ENCODE measurements at regions not wholly inside any gene's neighbourhood (a gene's known extent, or its start where the extent isn't known, plus 50 kb on each side); places are given as distances from the start of the nearest gene placed in this dataset.

GRCh38 chr11:106222626-106223025, 145.2 kb downstream of the AASDHPPT start:
- no peak for DNase-seq (ENCODE audit: low spot score)
- in situ Hi-C loops (cut with MboI; ENCODE audit: low pct_unique_long_range_greater_than_20kb, low sequenced_read_pairs, unreplicated experiment), result no loop called here
- TF ChIP-seq CTCF (IDR thresholded peaks at IDR 0.05; ENCODE audit: extremely low read depth, insufficient read depth, missing control alignments), result no peak

GRCh38 chr11:106224172-106224571, 146.7 kb downstream of the AASDHPPT start:
- no peak for DNase-seq (ENCODE audit: low spot score)
- TF ChIP-seq CTCF (IDR thresholded peaks at IDR 0.05; ENCODE audit: extremely low read depth, insufficient read depth, missing control alignments), result no peak
- in situ Hi-C loops (cut with MboI; ENCODE audit: low pct_unique_long_range_greater_than_20kb, low sequenced_read_pairs, unreplicated experiment), result no loop called here

GRCh38 chr11:106228996-106229395, 151.5 kb downstream of the AASDHPPT start:
- TF ChIP-seq CTCF (IDR thresholded peaks at IDR 0.05; ENCODE audit: extremely low read depth, insufficient read depth, missing control alignments), result no peak
- in situ Hi-C loops (cut with MboI; ENCODE audit: low pct_unique_long_range_greater_than_20kb, low sequenced_read_pairs, unreplicated experiment), result no loop called here
- no peak for DNase-seq (ENCODE audit: low spot score)

- DNase-seq (ENCODE audit: low spot score), result no peak
- TF ChIP-seq CTCF (IDR thresholded peaks at IDR 0.05; ENCODE audit: extremely low read depth, insufficient read depth, missing control alignments), result no peak
- in situ Hi-C loops (cut with MboI; ENCODE audit: low pct_unique_long_range_greater_than_20kb, low sequenced_read_pairs, unreplicated experiment), result no loop called here
These were observed 154.1 kb downstream of the AASDHPPT start for GRCh38 chr11:106231591-106231990.

GRCh38 chr11:106233191-106233590, 155.7 kb downstream of the AASDHPPT start:
- TF ChIP-seq CTCF (IDR thresholded peaks at IDR 0.05; ENCODE audit: extremely low read depth, insufficient read depth, missing control alignments), result no peak
- DNase-seq (ENCODE audit: low spot score), result no peak
- in situ Hi-C loops (cut with MboI; ENCODE audit: low pct_unique_long_range_greater_than_20kb, low sequenced_read_pairs, unreplicated experiment), result no loop called here

GRCh38 chr11:106234794-106235193, 157.3 kb downstream of the AASDHPPT start:
- no peak for DNase-seq (ENCODE audit: low spot score)

More at GRCh38 chr11:106234794-106235193, 157.3 kb downstream of the AASDHPPT start:
- in situ Hi-C loops (cut with MboI; ENCODE audit: low pct_unique_long_range_greater_than_20kb, low sequenced_read_pairs, unreplicated experiment), result no loop called here
- no peak for TF ChIP-seq CTCF (IDR thresholded peaks at IDR 0.05; ENCODE audit: extremely low read depth, insufficient read depth, missing control alignments)
